Upper lobe of right lung (tissue), 1 donor: ENCODE measurements at regions not wholly inside any gene's neighbourhood (a gene's known extent, or its start where the extent isn't known, plus 50 kb on each side); places are given as distances from the start of the nearest gene placed in this dataset.
"Not testable (repeated sequence)": the region's sequence is repeated elsewhere in the genome, so short reads cannot be mapped to it uniquely, and the experiment has no call there.

Experiments
- ATAC-seq: fragments of 200-7000 bp; cut with Tn5 transposase; one replicate; pipeline ENCODE4 v1.9.1; 2020; ENCODE audit warnings: mild to moderate bottlenecking, moderate library complexity
- DNase-seq: peaks from one replicate; pipeline ENCODE4 v3.0.0-alpha.2; 2020
- H3K27ac ChIP-seq: fragments of 200-600 bp; one replicate; pipeline ENCODE4 v1.8.0; 2022
- H3K27me3 ChIP-seq: fragments of 200-600 bp; one replicate; pipeline ENCODE4 v1.8.0; 2022; ENCODE audit warnings: mild to moderate bottlenecking
- H3K36me3 ChIP-seq: fragments of 200-600 bp; one replicate; pipeline ENCODE4 v1.8.0; 2022
- H3K4me1 ChIP-seq: fragments of 200-600 bp; one replicate; pipeline ENCODE4 v1.8.0; 2022
- H3K4me3 ChIP-seq: fragments of 200-600 bp; one replicate; pipeline ENCODE4 v1.8.0; 2022; ENCODE audit warnings: mild to moderate bottlenecking
- H3K9me3 ChIP-seq: fragments of 200-600 bp; one replicate; pipeline ENCODE4 v1.8.0; 2022
- CTCF ChIP-seq: fragments of 200-600 bp; IDR thresholded peaks from one replicate; pipeline ENCODE4 v1.8.0; 2022; ENCODE audit warnings: antibody characterized with exemption
- intact Hi-C: fragments of 100-400 bp; cut with DNase I; formaldehyde crosslinking; loops from one replicate; pipeline ENCODE4 v1.11.0; 2022
- donor health status: DM: no; HTN: yes; CAD: no; lungs with severe emphysema.

GRCh38 chr6:81878479-81878878 is 126.0 kb upstream of the TENT5A start:
- intact Hi-C loops, result no loop called here
- Histone ChIP-seq H3K27me3 (no peaks in the 10 kb centered on the region), H3K27ac (no peak overlapping the region)

GRCh38 chr6:81876971-81877370 is 124.5 kb upstream of the TENT5A start:
- Histone ChIP-seq H3K27me3 (no peaks in the 10 kb centered on the region), H3K4me3 (no peak overlapping the region), H3K9me3 (peaks cover 4% of the 10 kb centered on the region), H3K27ac (no peak overlapping the region), H3K4me1 (no peaks in the 10 kb centered on the region), H3K36me3 (no peaks in the 10 kb centered on the region)
- DNase-seq, result no peak
- no peak for ATAC-seq
- TF ChIP-seq CTCF, result no peak
- intact Hi-C loops, result no loop called here

More at GRCh38 chr6:81878479-81878878, 126.0 kb upstream of the TENT5A start:
- ATAC-seq (no peak), DNase-seq (no peak)
- Histone ChIP-seq H3K4me3 (no peak overlapping the region), H3K9me3 (peaks cover 4% of the 10 kb centered on the region), H3K36me3 (no peaks in the 10 kb centered on the region), H3K4me1 (no peaks in the 10 kb centered on the region)
- TF ChIP-seq CTCF, result no peak

- no peak overlapping the region for H3K27ac ChIP-seq
- intact Hi-C loops, result no loop called here
Measured at GRCh38 chr6:81875782-81876293, 123.4 kb upstream of the TENT5A start.

DNA sequence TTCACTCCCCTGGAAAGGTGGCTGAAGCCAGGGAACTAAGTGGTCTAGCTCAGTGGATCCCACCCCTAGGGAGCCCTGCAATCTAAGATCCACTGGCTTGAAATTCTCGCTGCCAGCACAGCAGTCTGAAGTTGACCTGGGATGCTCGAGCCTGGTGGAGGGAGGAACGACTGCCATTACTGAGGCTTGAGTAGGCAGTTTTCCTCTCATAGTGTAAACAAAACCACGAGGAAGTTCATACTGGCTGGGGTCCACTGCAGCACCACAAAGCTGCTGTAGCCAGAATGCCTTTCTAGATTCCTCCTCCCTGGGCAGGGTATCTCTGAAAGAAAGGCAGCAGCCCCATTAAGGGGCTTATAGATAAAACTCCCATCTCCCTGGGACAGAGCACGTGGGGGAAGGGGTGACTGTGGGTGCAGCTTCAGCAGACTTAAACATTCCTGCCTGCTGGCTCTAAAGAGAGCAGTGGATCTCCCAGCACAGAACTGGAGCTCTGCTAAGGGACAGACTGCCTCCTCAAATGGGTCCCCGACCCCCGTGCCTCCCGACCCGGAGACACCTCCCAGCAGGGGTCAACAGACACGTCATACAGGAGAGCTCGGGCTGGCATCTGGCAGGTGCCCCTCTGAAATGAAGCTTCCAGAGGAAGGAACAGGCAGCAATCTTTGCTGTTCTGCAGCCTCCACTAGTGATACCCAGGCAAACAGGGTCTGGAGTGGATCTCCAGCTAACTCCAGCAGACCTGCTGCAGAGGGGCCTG is 117.4 kb upstream of the TENT5A start:
- H3K27me3 ChIP-seq, H3K9me3 ChIP-seq, H3K36me3 ChIP-seq, ATAC-seq, H3K4me1 ChIP-seq, H3K27ac ChIP-seq, intact Hi-C loops, H3K4me3 ChIP-seq, DNase-seq: not testable (repeated sequence)

More at GRCh38 chr6:81875782-81876293, 123.4 kb upstream of the TENT5A start:
- Histone ChIP-seq H3K4me1 (no peaks in the 10 kb centered on the region), H3K4me3 (no peak overlapping the region), H3K36me3 (no peaks in the 10 kb centered on the region), H3K27me3 (no peaks in the 10 kb centered on the region), H3K9me3 (peaks cover 4% of the 10 kb centered on the region)
- no peak for TF ChIP-seq CTCF
- ATAC-seq (no peak), DNase-seq (no peak)

- intact Hi-C loops, result no loop called here
- Histone ChIP-seq H3K27ac (no peak overlapping the region), H3K27me3 (no peaks in the 10 kb centered on the region), H3K36me3 (no peaks in the 10 kb centered on the region), H3K4me1 (no peaks in the 10 kb centered on the region), H3K4me3 (no peak overlapping the region), H3K9me3 (no peaks in the 10 kb centered on the region)
- no peak for TF ChIP-seq CTCF
- DNase-seq, result no peak
- ATAC-seq, result no peak
Measured at GRCh38 chr6:81865712-81866111, 113.2 kb upstream of the TENT5A start.

DNA sequence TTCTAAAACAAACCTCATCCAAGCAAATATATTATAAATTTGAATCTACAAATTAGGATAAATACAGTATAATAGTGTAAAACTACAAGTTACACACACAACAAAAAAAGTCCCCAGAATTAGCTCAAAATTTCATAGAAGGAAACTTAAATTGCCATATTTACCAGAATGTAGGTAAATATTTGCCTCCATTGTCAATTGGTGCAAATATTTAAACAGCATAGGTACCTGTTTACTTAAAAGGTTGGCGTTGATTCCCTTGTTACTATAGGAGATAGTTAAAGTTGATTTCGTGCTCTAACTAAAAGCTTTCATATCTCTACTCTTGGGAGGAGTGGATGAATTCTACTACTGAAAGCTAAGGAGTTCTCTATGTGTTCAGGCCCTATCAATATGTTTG is 111.6 kb upstream of the TENT5A start:
- Histone ChIP-seq H3K4me1 (no peaks in the 10 kb centered on the region), H3K27me3 (no peaks in the 10 kb centered on the region), H3K9me3 (no peaks in the 10 kb centered on the region), H3K36me3 (no peaks in the 10 kb centered on the region), H3K4me3 (no peak overlapping the region), H3K27ac (no peak overlapping the region)
- no peak for DNase-seq
- TF ChIP-seq CTCF, result no peak
- intact Hi-C loops, result no loop called here
- no peak for ATAC-seq
